Motor neuron (in vitro differentiated cells): ENCODE measurements at regions not wholly inside any gene's neighbourhood (a gene's known extent, or its start where the extent isn't known, plus 50 kb on each side); places are given as distances from the start of the nearest gene placed in this dataset.
"Not testable (repeated sequence)": the region's sequence is repeated elsewhere in the genome, so short reads cannot be mapped to it uniquely, and the experiment has no call there.

Source experiments
- ATAC-seq, 8 experiments: fragments of 200-7000 bp; cut with Tn5 transposase; replicated peaks in 6 of 8; 2 replicates each; pipeline ENCODE4 v1.8.0; 2021; ENCODE audit warnings: mild to moderate bottlenecking in 8 of 8, moderate library complexity in 8 of 8
- H3K27ac ChIP-seq, 2 donors: fragments of 250-450 bp; sonication (Bioruptor Pico); 2 replicates each; pipeline ENCODE4 v1.9.0; 2021; ENCODE audit warnings: antibody characterized with exemption in 2 of 2, mild to moderate bottlenecking in 2 of 2, moderate library complexity in 1 of 2
- H3K4me1 ChIP-seq, 2 donors: fragments of 250-450 bp; sonication (Bioruptor Pico); replicated peaks in 1 of 2; 2 replicates each; pipeline ENCODE4 v1.6.1; 2021; ENCODE audit warnings: antibody characterized with exemption in 2 of 2, mild to moderate bottlenecking in 2 of 2, moderate library complexity in 1 of 2
- H3K4me3 ChIP-seq, 5 donors: fragments of 250-450 bp; sonication (Bioruptor Pico); 2 replicates each; pipeline ENCODE4 v1.9.0; 2021; ENCODE audit warnings: antibody characterized with exemption in 5 of 5, mild to moderate bottlenecking in 5 of 5, moderate library complexity in 4 of 5
- WGBS, 10 experiments: fragments of 450-650 bp; shearing (Covaris generic); methylation state at CpG; one replicate each; pipeline ENCODE4 v1.0.0; 2022; 5-methylcytosine and 5-hydroxymethylcytosine counted together
- in situ Hi-C, 9 experiments: fragments of 400-800 bp; cut with MboI; loops; one replicate each; pipeline ENCODE4 v1.15.0; 2021; ENCODE audit warnings: low sequenced_read_pairs in 9 of 9, low pct_unique_long_range_greater_than_20kb in 2 of 9; ENCODE audit not compliant: unreplicated experiment in 9 of 9

DNA sequence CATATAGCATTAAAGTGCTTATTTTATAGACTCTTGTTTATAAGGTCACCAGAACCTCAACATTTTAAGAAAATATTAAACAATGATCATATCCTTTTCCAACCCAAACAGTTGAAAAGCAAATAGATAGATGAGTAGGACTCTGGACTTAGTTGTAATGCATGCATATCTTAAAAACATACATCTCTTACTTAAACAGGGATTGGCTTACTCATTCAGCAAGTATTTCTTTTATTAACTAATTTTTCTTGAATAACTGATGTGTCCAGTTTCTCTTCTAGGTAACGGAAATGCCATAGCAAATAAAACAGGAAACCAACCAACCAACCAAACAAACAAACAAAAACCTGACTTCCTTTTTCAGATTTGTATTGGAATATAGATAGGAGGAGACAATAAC, 70.9 kb upstream of the NBPF4 start:
- no peak for ATAC-seq
- Histone ChIP-seq H3K27ac (no peak overlapping the region), H3K4me3 (no peak overlapping the region), H3K4me1 (no peaks in the 10 kb centered on the region)
- 13 to 100% (median 78%) methylated on average over 1 of the region's 1 CpG; no CpG with 5 or more reads in 1 of the 10 experiments for WGBS, 10 experiments
- in situ Hi-C loops: no loop called here

DNA sequence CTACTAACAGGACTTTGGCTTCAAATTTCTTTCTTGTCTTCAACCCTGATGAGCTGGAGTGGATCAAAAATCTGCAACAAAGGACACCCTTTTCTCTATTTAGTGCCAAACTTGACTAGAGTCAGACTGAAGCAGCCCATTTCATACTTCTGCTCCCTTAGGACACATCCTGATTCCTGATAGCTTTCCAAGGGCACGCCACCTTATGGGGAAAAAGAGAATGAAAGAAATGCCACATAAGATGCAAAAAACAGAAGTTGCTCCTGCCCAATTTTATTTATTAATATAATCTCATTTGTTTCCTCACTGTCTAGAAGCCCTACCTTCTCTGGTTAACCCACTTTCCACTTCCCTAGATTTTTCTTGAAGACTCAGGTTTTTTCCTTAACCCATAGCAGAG, 72.7 kb upstream of the NBPF4 start:
- H3K4me1 ChIP-seq: no peaks in the 10 kb centered on the region
- H3K27ac ChIP-seq: no peak overlapping the region
- ATAC-seq: peak in 1 of 8 experiments; percentile 22
- in situ Hi-C loops: no loop called here
- no peak overlapping the region for H3K4me3 ChIP-seq
- 0 to 88% (median 50%) methylated on average over 1 of the region's 1 CpG; no CpG with 5 or more reads in 2 of the 10 experiments for WGBS, 10 experiments

DNA sequence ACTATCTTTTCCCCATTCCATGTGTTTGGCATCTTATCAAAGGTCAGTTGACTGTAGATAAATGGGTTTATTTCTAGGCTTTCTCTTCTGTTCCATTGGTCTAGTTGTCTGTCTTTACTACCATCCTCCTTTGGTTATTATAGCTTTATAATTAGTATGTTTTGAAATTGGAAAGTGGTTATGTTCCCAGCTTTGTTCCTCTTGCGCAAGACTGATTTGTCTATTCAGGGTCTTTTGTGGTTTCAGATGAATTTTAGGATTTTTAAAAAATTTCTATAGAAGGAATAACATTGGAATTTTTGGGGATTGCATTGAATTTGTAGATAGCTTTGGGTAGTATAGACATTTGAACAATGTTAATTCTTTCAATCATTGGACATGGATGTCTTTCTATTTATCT, 77.0 kb upstream of the NBPF4 start:
- Histone ChIP-seq H3K4me1 (no peaks in the 10 kb centered on the region), H3K27ac (no peak overlapping the region), H3K4me3 (no peak overlapping the region)
- ATAC-seq: no peak
- in situ Hi-C loops: no loop called here
- WGBS, 10 experiments: 75 to 100% (median 100%) methylated on average over 1 of the region's 1 CpG; no CpG with 5 or more reads in 1 of the 10 experiments

DNA sequence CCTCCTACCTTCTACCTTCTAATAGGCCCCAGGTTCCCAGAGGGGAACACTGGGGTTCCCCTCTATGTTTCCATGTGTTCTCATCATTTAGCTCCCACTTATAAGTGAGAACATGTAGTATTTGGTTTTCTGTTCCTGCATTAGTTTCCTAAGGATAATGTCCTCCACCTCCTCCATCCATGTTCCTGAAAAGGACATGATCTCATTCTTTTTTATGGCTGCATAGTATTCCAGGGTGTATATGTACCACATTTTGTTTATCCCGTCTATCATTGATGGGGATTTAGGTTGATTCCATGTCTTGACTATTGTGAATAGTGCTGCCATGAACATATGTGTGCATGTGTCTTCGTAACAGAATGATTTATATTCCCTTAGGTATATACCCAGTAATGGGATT, 81.5 kb upstream of the NBPF4 start:
- in situ Hi-C loops, H3K4me1 ChIP-seq, H3K27ac ChIP-seq, H3K4me3 ChIP-seq, ATAC-seq: not testable (repeated sequence)
- WGBS, 10 experiments: 0 to 93% (median 75%) methylated on average over 2 of the region's 2 CpGs

DNA sequence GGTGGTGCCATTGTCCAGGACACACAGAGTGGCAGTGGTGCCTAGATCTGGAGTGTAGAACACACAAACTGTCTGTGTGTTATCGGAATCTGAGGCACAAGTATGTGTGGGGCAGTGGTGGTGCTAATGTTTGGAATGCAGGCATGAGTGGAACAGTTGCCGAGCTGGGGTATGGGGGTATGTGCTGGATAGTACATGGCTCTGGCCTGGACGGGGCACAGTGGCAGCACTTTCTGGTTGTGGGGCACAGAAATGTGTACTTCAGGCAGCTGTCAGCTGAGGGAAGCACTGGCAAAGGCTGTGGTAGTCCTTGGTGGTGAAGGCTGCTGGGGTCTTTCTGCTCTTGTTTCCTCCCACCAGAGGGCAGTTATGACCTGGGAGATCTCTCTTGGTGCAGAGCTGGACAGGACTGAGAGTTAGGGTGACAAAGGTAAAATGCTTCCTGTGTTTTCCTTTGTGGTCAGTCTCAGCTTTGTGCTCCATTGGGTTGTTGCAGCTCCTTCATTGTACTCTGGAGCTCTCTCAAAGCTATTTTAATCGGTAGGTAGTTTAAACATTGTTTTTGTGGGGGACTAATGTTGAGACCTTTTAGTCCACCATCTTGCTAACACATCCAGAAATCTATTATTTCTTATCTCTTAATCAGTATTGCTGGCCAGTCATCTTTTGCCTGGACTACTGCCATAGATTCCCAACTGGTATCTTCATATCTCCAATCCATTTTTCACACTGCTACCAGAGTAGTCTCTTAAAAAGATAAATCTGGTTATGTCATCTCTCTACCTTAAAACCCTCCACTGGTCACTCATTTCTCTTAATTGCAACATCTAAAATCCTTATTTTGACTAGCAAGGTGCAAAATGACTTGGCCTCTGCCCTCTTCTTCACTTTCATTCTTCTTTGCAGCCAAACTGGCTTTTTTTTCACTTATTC, 83.9 kb upstream of the NBPF4 start:
- no peak overlapping the region for H3K27ac ChIP-seq
- peak in 1 of 8 experiments; percentile 33 for ATAC-seq
- in situ Hi-C loops: no loop called here
- WGBS, 10 experiments: 0 to 94% (median 81%) methylated on average over 1 to 4 of the region's 4 CpGs; no CpG with 5 or more reads in 1 of the 10 experiments
- no peaks in the 10 kb centered on the region for H3K4me1 ChIP-seq
- H3K4me3 ChIP-seq: no peak overlapping the region

DNA sequence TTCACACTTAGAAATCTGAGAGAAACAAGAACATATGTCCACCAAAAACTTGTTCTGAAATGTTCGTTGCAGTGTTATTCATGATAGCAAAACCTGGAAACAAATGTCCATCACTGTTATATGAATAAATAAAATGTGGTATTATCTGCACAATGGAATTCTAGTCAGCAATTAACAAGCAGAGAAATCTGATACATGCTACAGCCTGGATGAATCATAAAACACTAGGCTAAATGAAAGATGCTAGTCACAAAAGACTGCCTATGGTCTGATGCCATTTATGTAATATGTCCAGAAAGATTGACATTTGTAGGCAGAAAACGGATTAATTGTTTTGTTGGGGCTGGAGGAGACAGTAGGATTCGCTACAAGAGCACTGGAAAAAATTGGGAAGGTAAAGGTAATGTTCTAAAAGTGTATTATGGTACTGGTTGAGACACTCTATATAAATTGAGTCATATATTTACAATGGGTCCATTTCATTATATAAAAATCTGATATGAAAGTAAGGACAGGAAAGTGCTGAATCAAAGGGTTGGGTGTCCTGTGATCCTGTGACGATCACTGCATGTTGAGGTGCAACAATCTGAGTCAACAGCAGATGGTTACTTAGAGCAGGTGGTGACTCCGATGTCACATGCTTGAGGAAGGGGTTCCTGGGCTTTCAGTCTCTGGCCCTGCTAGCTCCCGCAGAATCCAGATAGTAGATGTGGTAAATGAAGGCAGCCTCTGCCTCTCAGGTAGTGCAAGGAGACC, 102.1 kb upstream of the NBPF4 start:
- in situ Hi-C loops: no loop called here
- ATAC-seq: no peak
- WGBS, 10 experiments: 18 to 90% (median 72%) methylated on average over 2 to 6 of the region's 6 CpGs
- Histone ChIP-seq H3K27ac (no peak overlapping the region), H3K4me1 (no peaks in the 10 kb centered on the region), H3K4me3 (no peak overlapping the region)

DNA sequence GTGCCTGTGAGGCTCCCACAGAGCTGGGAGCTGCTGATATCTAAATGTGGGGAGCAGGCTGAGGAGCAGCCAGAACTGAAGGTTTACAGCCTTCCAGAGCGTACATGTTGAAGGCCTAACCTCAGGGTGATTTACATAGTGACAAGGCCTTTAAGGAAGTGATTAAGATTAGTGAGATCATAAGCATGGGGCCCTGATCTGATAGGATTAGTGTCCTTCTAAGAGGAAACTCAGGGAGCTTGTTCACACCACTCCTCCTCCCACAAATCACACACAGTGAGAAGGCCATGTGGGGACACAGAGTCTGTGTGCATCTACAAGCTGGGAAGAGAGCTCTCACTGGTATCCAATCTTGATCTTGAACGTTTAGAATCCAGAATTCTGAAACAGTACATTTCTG, 92.3 kb upstream of the NBPF6 start:
- no peak for ATAC-seq
- H3K27ac ChIP-seq: no peak overlapping the region
- no peak overlapping the region for H3K4me3 ChIP-seq
- no peaks in the 10 kb centered on the region for H3K4me1 ChIP-seq
- 7 to 100% (median 94%) methylated on average over 1 to 2 of the region's 2 CpGs; no CpG with 5 or more reads in 3 of the 10 experiments for WGBS, 10 experiments
- in situ Hi-C loops: no loop called here

DNA sequence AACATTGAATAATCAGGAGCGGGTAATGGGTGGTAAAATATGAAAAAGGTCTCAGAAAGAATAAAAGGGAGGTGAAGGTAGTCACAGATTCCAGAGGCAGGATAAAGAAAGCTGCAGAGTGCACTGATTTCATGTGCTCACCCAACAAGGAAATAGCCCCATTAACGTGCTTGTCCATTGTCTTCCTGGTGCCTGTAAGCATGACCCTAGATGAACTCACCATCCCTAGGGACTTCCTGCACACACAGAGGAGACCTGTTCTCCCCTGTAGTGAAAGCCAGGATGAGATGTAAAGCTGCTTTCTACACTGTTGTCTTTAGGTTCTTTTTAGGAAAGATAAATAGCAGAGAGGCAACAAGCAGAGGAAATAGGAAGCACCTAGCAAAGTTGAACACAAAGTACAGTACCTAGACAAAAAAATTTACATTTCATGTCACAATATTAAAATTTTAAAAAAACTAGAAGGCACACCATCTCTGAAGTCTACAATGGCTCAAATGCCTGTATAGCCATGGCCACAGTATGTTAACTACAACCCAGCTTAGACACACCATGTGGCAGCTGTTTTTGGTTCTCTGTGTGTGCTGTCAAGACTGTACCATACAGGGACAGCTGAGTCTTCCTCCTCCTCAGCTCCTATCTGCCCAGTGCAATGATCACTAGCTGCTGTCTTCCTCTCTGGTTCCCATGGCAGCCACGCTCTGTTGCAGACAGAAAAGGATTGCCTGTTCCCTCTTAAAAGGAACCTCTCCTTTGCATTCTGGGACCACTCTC, 69.9 kb upstream of the NBPF6 start:
- H3K4me1 ChIP-seq, in situ Hi-C loops, H3K27ac ChIP-seq, H3K4me3 ChIP-seq: not testable (repeated sequence)
- no CpG with 5 or more reads among the region's 3 CpGs for WGBS, 10 experiments
- peak in 4 of 8 experiments; percentile 37 to 88 (median 78) for ATAC-seq
